Right lobe of liver (tissue), 4 donors: ENCODE measurements at regions not wholly inside any gene's neighbourhood (a gene's known extent, or its start where the extent isn't known, plus 50 kb on each side); places are given as distances from the start of the nearest gene placed in this dataset.

ENCODE experiments used
- CTCF ChIP-seq, 4 donors: fragments of 200-600 bp in 3 of 4; fragments of 450-650 bp in 1 of 4; IDR thresholded peaks; one replicate each; pipeline versions ENCODE4 v1.5.1 to v1.8.0; 2016 to 2022; ENCODE audit warnings: antibody characterized with exemption in 4 of 4, mild to moderate bottlenecking in 2 of 4
- POLR2A ChIP-seq: fragments of 450-650 bp; IDR thresholded peaks from one replicate; pipeline ENCODE4 v1.6.1; 2017; ENCODE audit warnings: antibody characterized with exemption, mild to moderate bottlenecking
- donor health status: DM: no; HTN: no; CAD: no.
- donor health status: DM: no; HTN: no; CAD: no.
- donor health status: DM: no; HTN: yes; CAD: no.

GRCh38 chr5:60436518-60436917 lies 263.4 kb downstream of the DEPDC1B start:
- TF ChIP-seq CTCF (IDR thresholded peaks at IDR 0.05): no peak
- no peak for TF ChIP-seq POLR2A
